HCT116 (cell line): ENCODE measurements at regions not wholly inside any gene's neighbourhood (a gene's known extent, or its start where the extent isn't known, plus 50 kb on each side); places are given as distances from the start of the nearest gene placed in this dataset.

Experiments
- ATAC-seq: fragments of 200-7000 bp; cut with Tn5 transposase; 2 replicates; pipeline ENCODE4 v1.9.1; 2020; ENCODE audit warnings: mild to moderate bottlenecking, moderate library complexity
- BruUV-seq: library from RNA; stranded (reverse); fragments of 400-500 nt; replicated peaks from 2 replicates; lab custom pipeline; 2021; lab: Mats Ljungman, UMichigan
- CTCF ChIA-PET: fragments of 300-600 bp; sonication (Branson Sonifier 250); formaldehyde crosslinking; loops from one replicate; lab custom pipeline; 2021; ENCODE audit warnings: antibody characterized with exemption; lab: Charles Lee
- POLR2A ChIA-PET: fragments of 300-600, 350-600 bp; sonication (Branson Sonifier 250); formaldehyde crosslinking; loops from one replicate; lab custom pipeline; 2021; ENCODE audit warnings: antibody characterized with exemption; lab: Charles Lee
- RAD21 ChIA-PET, 2 experiments: fragments of 300-600 bp; sonication (Branson Sonifier 250); formaldehyde crosslinking; loops; one replicate each; lab custom pipeline; 2023; ENCODE audit warnings: low total read pairs in 2 of 2; ENCODE audit not compliant: uncharacterized antibody in 2 of 2, unreplicated experiment in 2 of 2, low non-redundant PET in 1 of 2; lab: Charles Lee
- DNase-seq: peaks from one replicate; pipeline ENCODE4 v3.0.0-alpha.2; 2010; ENCODE audit warnings: low read depth, low spot score
- H2AFZ ChIP-seq: fragments of 200-600 bp; shearing (Covaris generic), sonication (generic); 2 replicates; pipeline ENCODE4 v1.6.1; 2017; ENCODE audit warnings: low read depth, mixed run types, mixed read lengths, antibody characterized with exemption, low read length; ENCODE audit not compliant: poor library complexity, severe bottlenecking
- H3K27ac ChIP-seq: 2 replicates; pipeline ENCODE4 v1.5.1; 2012; ENCODE audit warnings: low read depth, low read length
- H3K27me3 ChIP-seq: fragments of 200-600 bp; sonication (generic); 2 replicates; pipeline ENCODE4 v1.6.1; 2016; ENCODE audit warnings: mixed run types, low read length, mixed read lengths; ENCODE audit not compliant: insufficient read depth
- H3K36me3 ChIP-seq, 2 experiments: fragments of 200-500 bp in 1 of 2; fragments of 200-600 bp in 1 of 2; sonication (Bioruptor generic) in 1 of 2; sonication (generic) in 1 of 2; 2 replicates each; pipeline versions ENCODE4 v1.5.1 to v1.6.1; 2014 to 2016; ENCODE audit warnings: low read length in 2 of 2, inconsistent platforms in 1 of 2, mixed read lengths in 1 of 2, mixed run types in 1 of 2; ENCODE audit not compliant: insufficient read depth in 2 of 2, control insufficient read depth in 1 of 2
- H3K4me1 ChIP-seq, 2 experiments: fragments of 200-600 bp in 1 of 2; sonication (generic) in 1 of 2; 2 replicates each; pipeline versions ENCODE4 v1.5.1 to v1.6.1; 2012 to 2017; ENCODE audit warnings: low read length in 2 of 2, inconsistent platforms in 1 of 2, mild to moderate bottlenecking in 1 of 2, mixed read lengths in 1 of 2, mixed run types in 1 of 2, moderate library complexity in 1 of 2; ENCODE audit not compliant: insufficient read depth in 2 of 2, control insufficient read depth in 1 of 2
- H3K4me2 ChIP-seq: fragments of 200-600 bp; sonication (generic); 2 replicates; pipeline ENCODE4 v1.6.1; 2017; ENCODE audit warnings: mixed run types, low read length, mixed read lengths
- H3K4me3 ChIP-seq, 2 experiments: fragments of 200-600 bp in 1 of 2; sonication (generic) in 1 of 2; replicated peaks in 1 of 2; 2 replicates each; pipeline ENCODE4 v1.5.1; 2011 to 2016; ENCODE audit warnings: low read length in 2 of 2, control low read depth in 1 of 2, low read depth in 1 of 2, mild to moderate bottlenecking in 1 of 2, mixed read lengths in 1 of 2, mixed run types in 1 of 2
- H3K79me2 ChIP-seq: fragments of 200-600 bp; sonication (generic); 2 replicates; pipeline ENCODE4 v1.6.1; 2017; ENCODE audit warnings: mild to moderate bottlenecking, mixed run types, low read length, moderate library complexity, mixed read lengths; ENCODE audit not compliant: insufficient read depth
- H3K9ac ChIP-seq: fragments of 200-600 bp; sonication (generic); 2 replicates; pipeline ENCODE4 v1.6.1; 2016; ENCODE audit warnings: low read length, mixed read lengths
- H3K9me2 ChIP-seq: fragments of 200-600 bp; sonication (generic), shearing (Covaris generic); 2 replicates; pipeline ENCODE4 v1.6.1; 2017; ENCODE audit warnings: mixed run types, mild to moderate bottlenecking, moderate library complexity; ENCODE audit not compliant: insufficient read depth
- H3K9me3 ChIP-seq, 2 experiments: fragments of 200-500 bp in 1 of 2; fragments of 200-600 bp in 1 of 2; sonication (Bioruptor generic) in 1 of 2; sonication (generic) in 1 of 2; 2 replicates each; pipeline ENCODE4 v1.6.1; 2014 to 2017; ENCODE audit warnings: low read length in 2 of 2, mixed read lengths in 2 of 2, inconsistent platforms in 1 of 2, low read depth in 1 of 2, mild to moderate bottlenecking in 1 of 2, mixed run types in 1 of 2, moderate library complexity in 1 of 2; ENCODE audit not compliant: control insufficient read depth in 1 of 2, insufficient read depth in 1 of 2
- H4K20me1 ChIP-seq: fragments of 200-600 bp; sonication (generic), shearing (Covaris generic); 2 replicates; pipeline ENCODE4 v1.6.1; 2017; ENCODE audit warnings: mixed run types, mild to moderate bottlenecking, moderate library complexity; ENCODE audit not compliant: insufficient read depth
- CBX3 ChIP-seq: IDR thresholded peaks from 2 replicates; pipeline ENCODE4 v1.6.1; 2012; ENCODE audit warnings: low read depth
- ELF1 ChIP-seq: IDR thresholded peaks from 2 replicates; pipeline ENCODE4 v1.6.1; 2012; ENCODE audit warnings: low read depth, borderline replicate concordance
- EZH2 ChIP-seq: fragments of 200-600 bp; sonication (generic); IDR thresholded peaks from 2 replicates; pipeline ENCODE4 v1.6.1; 2017; ENCODE audit warnings: antibody characterized with exemption, mixed run types
- FOSL1 ChIP-seq: IDR thresholded peaks from 2 replicates; pipeline ENCODE4 v1.6.1; 2012; ENCODE audit warnings: low read depth
- JUND ChIP-seq: IDR thresholded peaks from 2 replicates; pipeline ENCODE4 v1.6.1; 2012
- POLR2AphosphoS5 ChIP-seq: IDR thresholded peaks from 2 replicates; pipeline ENCODE4 v1.6.1; 2011; ENCODE audit warnings: mild to moderate bottlenecking, low read depth, low read length, moderate library complexity
- RAD21 ChIP-seq: IDR thresholded peaks from 2 replicates; pipeline ENCODE4 v1.6.1; 2012; ENCODE audit warnings: low read depth, mild to moderate bottlenecking
- SIN3A ChIP-seq: IDR thresholded peaks from 2 replicates; pipeline ENCODE4 v1.6.1; 2012; ENCODE audit warnings: low read depth
- SRF ChIP-seq: IDR thresholded peaks from 2 replicates; pipeline ENCODE4 v1.6.1; 2012; ENCODE audit warnings: low read depth
- TCF7L2 ChIP-seq: IDR thresholded peaks from 2 replicates; pipeline ENCODE4 v1.7.0; 2011; ENCODE audit warnings: borderline replicate concordance, inconsistent platforms; ENCODE audit not compliant: insufficient read depth, insufficient read length; ENCODE audit errors: extremely low read depth
- ZFX ChIP-seq: fragments of 450-650 bp; IDR thresholded peaks from 2 replicates; pipeline ENCODE4 v1.6.1; 2017
- intact Hi-C: fragments of 100-400 bp; cut with micrococcal nuclease; formaldehyde crosslinking; loops from 2 replicates; pipeline ENCODE4 v1.10.0; 2022
- TF ChIP-seq, protein P1 (sequence below): IDR thresholded peaks from 2 replicates; pipeline ENCODE4 v1.6.1; 2012
- TF ChIP-seq, protein P2 (sequence below): IDR thresholded peaks from 2 replicates; pipeline ENCODE4 v1.6.1; 2011; ENCODE audit warnings: mild to moderate bottlenecking, low read length, moderate library complexity; ENCODE audit not compliant: insufficient replicate concordance; ENCODE audit errors: extremely low read depth
- TF ChIP-seq, protein P3 (sequence below): IDR thresholded peaks from 2 replicates; pipeline ENCODE4 v1.6.1; 2012; ENCODE audit warnings: low read depth
- TF ChIP-seq, protein P4 (sequence below): IDR thresholded peaks from 2 replicates; pipeline ENCODE4 v1.6.1; 2012

DNA sequence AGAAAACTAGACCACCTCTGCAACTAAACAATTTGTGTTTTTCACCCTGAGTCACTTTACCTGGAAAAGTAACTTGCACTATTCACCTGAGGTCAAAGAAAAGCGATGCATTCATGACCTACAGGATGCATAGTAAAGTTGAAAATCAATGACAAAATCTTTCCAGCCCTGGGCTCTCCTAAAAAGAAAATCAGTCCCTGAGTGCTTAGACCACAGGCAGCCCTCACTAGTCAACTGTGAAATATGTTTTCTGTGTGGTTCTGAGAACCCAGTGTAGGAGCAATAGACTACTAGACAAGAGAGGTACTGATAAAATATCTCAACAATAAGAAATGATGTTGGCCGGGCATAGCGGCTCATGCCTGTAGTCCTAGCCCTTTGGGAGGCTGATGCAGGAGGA is 133.1 kb downstream of the TXNL1 start:
- ATAC-seq = no peak
- POLR2A ChIA-PET = no interaction called here

DNA sequence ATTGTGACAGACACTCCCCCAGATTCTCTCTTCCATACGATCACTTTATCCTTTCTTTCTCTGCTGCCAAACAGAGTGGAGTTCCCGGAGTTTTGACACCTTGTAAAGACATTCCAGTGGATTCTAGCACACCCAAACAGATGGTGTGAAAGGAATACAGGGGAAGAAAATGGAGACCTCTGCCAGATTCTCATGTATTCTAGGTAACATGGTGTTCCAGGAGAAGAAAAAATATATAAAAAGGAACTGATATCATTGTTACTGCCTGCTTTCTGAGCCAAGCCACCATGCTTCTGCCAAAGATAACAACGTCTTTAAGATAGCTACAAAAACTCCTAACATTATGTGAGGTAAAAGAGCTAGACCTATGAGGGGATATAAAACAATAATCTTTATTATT is 136.5 kb downstream of the TXNL1 start:
- no TSS peak for BruUV-seq
- no peaks in the 10 kb centered on the region for H3K79me2 ChIP-seq
- no peak overlapping the region for H3K27ac ChIP-seq
- no peaks in the 10 kb centered on the region for H3K9me2 ChIP-seq
- no peak overlapping the region for H2AFZ ChIP-seq
- CTCF ChIA-PET = no interaction called here
- H3K27me3 ChIP-seq = 0 out of 2 replicates have a peak, but pooled peaks cover 6% of the 10 kb centered on the region
- no peak for ATAC-seq
- POLR2A ChIA-PET = no interaction called here
- no peak overlapping the region for H3K9ac ChIP-seq
- no peak overlapping the region for H3K4me2 ChIP-seq
- no peak for DNase-seq
- H3K4me3 ChIP-seq = no peak overlapping the region
- H3K9me3 ChIP-seq = no peaks in the 10 kb centered on the region
- TF ChIP-seq, protein P1, sequence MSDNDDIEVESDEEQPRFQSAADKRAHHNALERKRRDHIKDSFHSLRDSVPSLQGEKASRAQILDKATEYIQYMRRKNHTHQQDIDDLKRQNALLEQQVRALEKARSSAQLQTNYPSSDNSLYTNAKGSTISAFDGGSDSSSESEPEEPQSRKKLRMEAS = no peak
- TF ChIP-seq, protein P2, sequence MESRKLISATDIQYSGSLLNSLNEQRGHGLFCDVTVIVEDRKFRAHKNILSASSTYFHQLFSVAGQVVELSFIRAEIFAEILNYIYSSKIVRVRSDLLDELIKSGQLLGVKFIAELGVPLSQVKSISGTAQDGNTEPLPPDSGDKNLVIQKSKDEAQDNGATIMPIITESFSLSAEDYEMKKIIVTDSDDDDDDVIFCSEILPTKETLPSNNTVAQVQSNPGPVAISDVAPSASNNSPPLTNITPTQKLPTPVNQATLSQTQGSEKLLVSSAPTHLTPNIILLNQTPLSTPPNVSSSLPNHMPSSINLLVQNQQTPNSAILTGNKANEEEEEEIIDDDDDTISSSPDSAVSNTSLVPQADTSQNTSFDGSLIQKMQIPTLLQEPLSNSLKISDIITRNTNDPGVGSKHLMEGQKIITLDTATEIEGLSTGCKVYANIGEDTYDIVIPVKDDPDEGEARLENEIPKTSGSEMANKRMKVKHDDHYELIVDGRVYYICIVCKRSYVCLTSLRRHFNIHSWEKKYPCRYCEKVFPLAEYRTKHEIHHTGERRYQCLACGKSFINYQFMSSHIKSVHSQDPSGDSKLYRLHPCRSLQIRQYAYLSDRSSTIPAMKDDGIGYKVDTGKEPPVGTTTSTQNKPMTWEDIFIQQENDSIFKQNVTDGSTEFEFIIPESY = no peak
- TF ChIP-seq CBX3 (no peak), FOSL1 (no peak), ELF1 (no peak), SRF (no peak), RAD21 (no peak), SIN3A (no peak), ZFX (no peak), EZH2 (no peak), POLR2AphosphoS5 (no peak), JUND (no peak), TCF7L2 (no peak)
- TF ChIP-seq, protein P3, sequence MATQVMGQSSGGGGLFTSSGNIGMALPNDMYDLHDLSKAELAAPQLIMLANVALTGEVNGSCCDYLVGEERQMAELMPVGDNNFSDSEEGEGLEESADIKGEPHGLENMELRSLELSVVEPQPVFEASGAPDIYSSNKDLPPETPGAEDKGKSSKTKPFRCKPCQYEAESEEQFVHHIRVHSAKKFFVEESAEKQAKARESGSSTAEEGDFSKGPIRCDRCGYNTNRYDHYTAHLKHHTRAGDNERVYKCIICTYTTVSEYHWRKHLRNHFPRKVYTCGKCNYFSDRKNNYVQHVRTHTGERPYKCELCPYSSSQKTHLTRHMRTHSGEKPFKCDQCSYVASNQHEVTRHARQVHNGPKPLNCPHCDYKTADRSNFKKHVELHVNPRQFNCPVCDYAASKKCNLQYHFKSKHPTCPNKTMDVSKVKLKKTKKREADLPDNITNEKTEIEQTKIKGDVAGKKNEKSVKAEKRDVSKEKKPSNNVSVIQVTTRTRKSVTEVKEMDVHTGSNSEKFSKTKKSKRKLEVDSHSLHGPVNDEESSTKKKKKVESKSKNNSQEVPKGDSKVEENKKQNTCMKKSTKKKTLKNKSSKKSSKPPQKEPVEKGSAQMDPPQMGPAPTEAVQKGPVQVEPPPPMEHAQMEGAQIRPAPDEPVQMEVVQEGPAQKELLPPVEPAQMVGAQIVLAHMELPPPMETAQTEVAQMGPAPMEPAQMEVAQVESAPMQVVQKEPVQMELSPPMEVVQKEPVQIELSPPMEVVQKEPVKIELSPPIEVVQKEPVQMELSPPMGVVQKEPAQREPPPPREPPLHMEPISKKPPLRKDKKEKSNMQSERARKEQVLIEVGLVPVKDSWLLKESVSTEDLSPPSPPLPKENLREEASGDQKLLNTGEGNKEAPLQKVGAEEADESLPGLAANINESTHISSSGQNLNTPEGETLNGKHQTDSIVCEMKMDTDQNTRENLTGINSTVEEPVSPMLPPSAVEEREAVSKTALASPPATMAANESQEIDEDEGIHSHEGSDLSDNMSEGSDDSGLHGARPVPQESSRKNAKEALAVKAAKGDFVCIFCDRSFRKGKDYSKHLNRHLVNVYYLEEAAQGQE = no peak
- TF ChIP-seq, protein P4, sequence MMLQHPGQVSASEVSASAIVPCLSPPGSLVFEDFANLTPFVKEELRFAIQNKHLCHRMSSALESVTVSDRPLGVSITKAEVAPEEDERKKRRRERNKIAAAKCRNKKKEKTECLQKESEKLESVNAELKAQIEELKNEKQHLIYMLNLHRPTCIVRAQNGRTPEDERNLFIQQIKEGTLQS = no peak
- intact Hi-C loops = no loop called here
- H3K4me1 ChIP-seq = no peaks in the 10 kb centered on the region
- RAD21 ChIA-PET = no interaction called here
- H4K20me1 ChIP-seq = no peaks in the 10 kb centered on the region
- no peaks in the 10 kb centered on the region for H3K36me3 ChIP-seq

More for the DNA sequence above, 133.1 kb downstream of the TXNL1 start:
- H3K9me2 ChIP-seq = no peaks in the 10 kb centered on the region
- H3K9ac ChIP-seq = no peak overlapping the region
- H3K36me3 ChIP-seq = no peaks in the 10 kb centered on the region
- H4K20me1 ChIP-seq = no peaks in the 10 kb centered on the region
- intact Hi-C loops = no loop called here
- H3K27ac ChIP-seq = no peak overlapping the region
- no peaks in the 10 kb centered on the region for H3K79me2 ChIP-seq
- no peak overlapping the region for H3K4me2 ChIP-seq
- H3K9me3 ChIP-seq = no peaks in the 10 kb centered on the region
- no TSS peak for BruUV-seq
- ChIA-PET RAD21 (no interaction called here), CTCF (no interaction called here)
- H3K4me1 ChIP-seq = no peaks in the 10 kb centered on the region
- no peak for DNase-seq
- no peak overlapping the region for H3K4me3 ChIP-seq
- H3K27me3 ChIP-seq = peaks cover 18% of the 10 kb centered on the region; the same call in 1 of the 2 replicates
- H2AFZ ChIP-seq = no peak overlapping the region
- no peak for TF ChIP-seq ELF1
